Ascending aorta (tissue), 2 donors: ENCODE measurements at regions not wholly inside any gene's neighbourhood (a gene's known extent, or its start where the extent isn't known, plus 50 kb on each side); places are given as distances from the start of the nearest gene placed in this dataset.

Experiments used
- DNase-seq, 2 donors: peaks; one replicate each; pipeline ENCODE4 v3.0.0-alpha.2; 2019; ENCODE audit warnings: low spot score in 2 of 2
- H3K27ac ChIP-seq, 2 donors: fragments of 200-600 bp; sonication (generic); one replicate each; pipeline ENCODE4 v1.5.1; 2016 to 2017; ENCODE audit warnings: mild to moderate bottlenecking in 1 of 2
- H3K27me3 ChIP-seq: fragments of 200-600 bp; sonication (generic); one replicate; pipeline ENCODE4 v1.5.1; 2017
- H3K36me3 ChIP-seq, 2 donors: fragments of 200-600 bp; sonication (generic); one replicate each; pipeline ENCODE4 v1.5.1; 2016
- H3K4me1 ChIP-seq, 2 donors: fragments of 200-600 bp; sonication (generic); one replicate each; pipeline ENCODE4 v1.5.1; 2016 to 2017; ENCODE audit warnings: mild to moderate bottlenecking in 1 of 2
- H3K4me3 ChIP-seq, 2 donors: fragments of 200-600 bp; sonication (generic); one replicate each; pipeline ENCODE4 v1.5.1; 2016 to 2017; ENCODE audit warnings: mild to moderate bottlenecking in 1 of 2
- H3K9me3 ChIP-seq, 2 donors: fragments of 200-600 bp; sonication (generic); one replicate each; pipeline ENCODE4 v1.5.1; 2016
- intact Hi-C: fragments of 100-400 bp; cut with DNase I; formaldehyde crosslinking; loops from one replicate; pipeline ENCODE4 v1.15.1; 2023
- TF ChIP-seq, protein P1 (sequence below), 3 experiments: fragments of 200-600 bp in 2 of 3; fragments of 450-650 bp in 1 of 3; sonication (generic) in 2 of 3; IDR thresholded peaks; one replicate each; pipeline ENCODE4 v1.5.1; 2016 to 2019; ENCODE audit warnings: antibody characterized with exemption in 3 of 3, mild to moderate bottlenecking in 1 of 3, moderate library complexity in 1 of 3

DNA sequence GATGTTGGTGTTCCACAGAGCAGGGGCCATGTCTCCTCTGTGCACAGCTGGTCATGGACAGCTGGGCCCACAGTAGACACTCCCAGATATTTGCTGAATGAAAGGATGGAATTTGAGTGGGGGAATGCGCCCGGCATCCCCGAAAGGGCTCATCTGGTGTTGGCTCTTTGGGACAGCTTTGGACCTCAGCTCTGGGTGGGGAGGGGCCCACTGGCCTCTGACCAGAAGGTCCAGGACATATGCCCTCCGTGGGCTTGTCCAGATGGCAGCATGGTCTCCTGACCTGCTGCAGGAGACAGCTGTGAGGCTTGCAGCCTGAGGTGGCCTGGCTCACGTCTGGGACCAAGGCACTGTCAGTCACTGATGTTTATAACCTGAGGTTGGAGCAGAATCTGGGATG lies 160.4 kb upstream of the AJAP1 start:
- no peak for DNase-seq
- Histone ChIP-seq H3K4me3 (no peak overlapping the region), H3K36me3 (no peaks in the 10 kb centered on the region), H3K4me1 (no peaks in the 10 kb centered on the region), H3K27ac (no peak overlapping the region), H3K27me3 (no peaks in the 10 kb centered on the region), H3K9me3 (no peaks in the 10 kb centered on the region)
- TF ChIP-seq, protein P1, sequence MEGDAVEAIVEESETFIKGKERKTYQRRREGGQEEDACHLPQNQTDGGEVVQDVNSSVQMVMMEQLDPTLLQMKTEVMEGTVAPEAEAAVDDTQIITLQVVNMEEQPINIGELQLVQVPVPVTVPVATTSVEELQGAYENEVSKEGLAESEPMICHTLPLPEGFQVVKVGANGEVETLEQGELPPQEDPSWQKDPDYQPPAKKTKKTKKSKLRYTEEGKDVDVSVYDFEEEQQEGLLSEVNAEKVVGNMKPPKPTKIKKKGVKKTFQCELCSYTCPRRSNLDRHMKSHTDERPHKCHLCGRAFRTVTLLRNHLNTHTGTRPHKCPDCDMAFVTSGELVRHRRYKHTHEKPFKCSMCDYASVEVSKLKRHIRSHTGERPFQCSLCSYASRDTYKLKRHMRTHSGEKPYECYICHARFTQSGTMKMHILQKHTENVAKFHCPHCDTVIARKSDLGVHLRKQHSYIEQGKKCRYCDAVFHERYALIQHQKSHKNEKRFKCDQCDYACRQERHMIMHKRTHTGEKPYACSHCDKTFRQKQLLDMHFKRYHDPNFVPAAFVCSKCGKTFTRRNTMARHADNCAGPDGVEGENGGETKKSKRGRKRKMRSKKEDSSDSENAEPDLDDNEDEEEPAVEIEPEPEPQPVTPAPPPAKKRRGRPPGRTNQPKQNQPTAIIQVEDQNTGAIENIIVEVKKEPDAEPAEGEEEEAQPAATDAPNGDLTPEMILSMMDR (IDR thresholded peaks at IDR 0.05) = no peak
- intact Hi-C loops = no loop called here

DNA sequence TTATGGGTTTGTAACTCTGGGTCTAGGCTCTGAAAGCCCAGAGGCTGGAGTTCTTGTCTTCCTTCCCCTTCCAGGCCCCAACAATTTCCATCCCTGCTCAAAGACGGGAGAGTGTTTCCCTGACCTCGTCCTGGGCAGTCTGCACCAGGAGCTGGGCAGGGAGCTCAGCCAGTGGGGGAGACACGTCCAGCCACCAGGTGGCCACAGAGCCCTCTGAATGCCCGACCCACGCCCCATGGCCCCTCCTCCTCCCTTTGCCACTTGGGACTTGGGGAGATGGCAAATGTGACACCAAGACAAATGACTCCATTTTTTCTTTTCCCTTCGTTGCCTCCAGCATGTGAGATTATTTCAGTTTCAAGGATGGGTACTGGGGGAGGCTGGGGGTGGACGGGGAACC lies 159.9 kb upstream of the AJAP1 start:
- no peaks in the 10 kb centered on the region for H3K9me3 ChIP-seq
- no peaks in the 10 kb centered on the region for H3K27me3 ChIP-seq
- DNase-seq = no peak
- intact Hi-C loops = no loop called here
- no peaks in the 10 kb centered on the region for H3K36me3 ChIP-seq
- no peaks in the 10 kb centered on the region for H3K4me1 ChIP-seq
- no peak overlapping the region for H3K4me3 ChIP-seq
- TF ChIP-seq, protein P1 (IDR thresholded peaks at IDR 0.05) = no peak
- no peak overlapping the region for H3K27ac ChIP-seq

DNA sequence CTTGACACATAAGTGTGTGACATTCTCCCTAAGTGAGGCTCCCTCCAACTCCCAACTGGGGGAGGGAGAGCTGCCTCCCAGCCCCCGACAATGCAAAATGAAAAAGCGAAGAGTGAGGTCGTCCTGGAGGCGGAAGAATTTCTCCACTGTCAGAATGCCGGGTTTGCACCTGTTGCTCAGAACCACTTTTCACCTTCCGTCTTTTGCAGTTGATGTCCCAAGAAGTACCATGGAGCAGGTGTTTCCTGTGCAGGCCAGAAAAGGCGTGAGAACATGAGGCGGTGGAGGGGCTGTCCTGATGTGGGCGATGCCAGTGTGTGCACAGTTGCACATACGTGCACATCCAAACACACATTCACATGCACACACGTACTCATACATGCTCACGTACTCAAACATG lies 158.6 kb upstream of the AJAP1 start:
- Histone ChIP-seq H3K27me3 (no peaks in the 10 kb centered on the region), H3K9me3 (no peaks in the 10 kb centered on the region), H3K4me1 (no peaks in the 10 kb centered on the region), H3K27ac (no peak overlapping the region), H3K4me3 (no peak overlapping the region), H3K36me3 (no peaks in the 10 kb centered on the region)
- DNase-seq = no peak
- intact Hi-C loops = no loop called here
- TF ChIP-seq, protein P1 (IDR thresholded peaks at IDR 0.05) = no peak

DNA sequence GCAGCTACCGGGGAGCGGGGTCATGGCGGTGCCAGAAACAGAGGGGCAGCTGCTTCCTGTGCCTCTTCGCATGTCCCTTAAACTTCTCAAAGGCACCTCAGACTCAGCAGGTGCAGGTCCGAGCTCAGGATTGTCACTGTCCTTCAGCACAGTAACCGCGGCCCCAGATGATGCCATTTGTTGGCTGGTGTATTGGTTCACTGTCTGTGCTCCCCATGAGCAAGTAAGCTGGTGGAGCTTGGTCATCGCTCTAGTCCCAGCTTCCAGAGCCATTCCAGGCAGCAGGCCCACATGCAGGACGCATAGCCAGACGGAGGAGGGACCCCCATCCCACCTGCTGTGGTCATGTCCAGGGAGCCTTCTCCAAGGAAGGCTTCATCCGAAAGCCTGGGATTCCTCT lies 154.0 kb upstream of the AJAP1 start:
- no peak overlapping the region for H3K27ac ChIP-seq
- no peaks in the 10 kb centered on the region for H3K27me3 ChIP-seq
- no peak for DNase-seq
- H3K4me3 ChIP-seq = no peak overlapping the region
- H3K4me1 ChIP-seq = no peaks in the 10 kb centered on the region
- TF ChIP-seq, protein P1 (IDR thresholded peaks at IDR 0.05) = no peak
- intact Hi-C loops = no loop called here
- H3K36me3 ChIP-seq = no peaks in the 10 kb centered on the region
- H3K9me3 ChIP-seq = no peaks in the 10 kb centered on the region

DNA sequence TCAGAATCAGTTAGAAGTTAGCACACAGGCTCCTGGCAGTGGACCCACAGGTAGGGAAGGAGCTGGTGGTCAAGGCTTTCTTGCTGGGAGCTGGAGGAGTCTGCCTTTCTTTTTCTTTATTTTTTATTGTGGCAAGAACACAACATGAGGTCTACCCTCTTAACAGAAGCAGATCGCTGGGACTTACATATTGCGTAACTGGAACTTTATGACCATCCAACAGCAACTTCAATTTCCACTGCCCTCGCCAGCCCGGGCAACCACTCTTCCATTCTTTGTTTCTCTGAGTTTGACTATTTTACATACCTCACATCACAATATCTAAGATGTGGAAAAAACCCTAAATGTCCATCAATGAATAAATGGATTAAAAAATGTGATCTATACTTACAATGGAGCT lies 147.8 kb upstream of the AJAP1 start:
- Histone ChIP-seq H3K36me3 (no peaks in the 10 kb centered on the region), H3K4me3 (no peak overlapping the region), H3K9me3 (no peaks in the 10 kb centered on the region), H3K27ac (no peak overlapping the region), H3K27me3 (no peaks in the 10 kb centered on the region), H3K4me1 (no peaks in the 10 kb centered on the region)
- no peak for DNase-seq
- intact Hi-C loops = no loop called here
- TF ChIP-seq, protein P1 (IDR thresholded peaks at IDR 0.05) = no peak

DNA sequence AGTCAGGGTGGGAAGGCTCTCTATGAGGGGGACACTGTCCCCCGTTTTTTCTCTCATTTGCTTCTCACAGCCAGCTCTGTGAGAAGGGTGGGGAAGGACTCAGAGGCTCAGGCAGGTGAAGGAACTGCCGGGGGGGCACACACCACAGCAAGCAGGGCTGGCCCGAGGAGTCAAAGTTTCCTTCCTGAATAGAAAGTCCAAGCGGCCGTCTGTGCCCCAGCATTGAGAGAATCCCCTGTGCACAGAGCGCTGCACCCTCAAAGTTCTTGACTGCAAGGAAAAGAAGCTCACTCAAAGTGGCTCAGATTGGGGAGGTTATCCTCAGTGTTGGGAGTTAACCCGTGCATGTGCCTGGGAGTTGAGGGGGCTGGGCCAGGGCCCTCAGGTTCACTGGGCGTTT lies 145.2 kb upstream of the AJAP1 start:
- no peaks in the 10 kb centered on the region for H3K36me3 ChIP-seq
- intact Hi-C loops = no loop called here
- DNase-seq = no peak
- TF ChIP-seq, protein P1 (IDR thresholded peaks at IDR 0.05) = no peak
- H3K27ac ChIP-seq = no peak overlapping the region
- no peaks in the 10 kb centered on the region for H3K27me3 ChIP-seq
- no peak overlapping the region for H3K4me3 ChIP-seq
- no peaks in the 10 kb centered on the region for H3K9me3 ChIP-seq
- no peaks in the 10 kb centered on the region for H3K4me1 ChIP-seq
